ENCODE measurements at regions not wholly inside any gene's neighbourhood (a gene's known extent, or its start where the extent isn't known, plus 50 kb on each side); places are given as distances from the start of the nearest gene placed in this dataset.
"Not testable (repeated sequence)": the region's sequence is repeated elsewhere in the genome, so short reads cannot be mapped to it uniquely, and the experiment has no call there.

DNA sequence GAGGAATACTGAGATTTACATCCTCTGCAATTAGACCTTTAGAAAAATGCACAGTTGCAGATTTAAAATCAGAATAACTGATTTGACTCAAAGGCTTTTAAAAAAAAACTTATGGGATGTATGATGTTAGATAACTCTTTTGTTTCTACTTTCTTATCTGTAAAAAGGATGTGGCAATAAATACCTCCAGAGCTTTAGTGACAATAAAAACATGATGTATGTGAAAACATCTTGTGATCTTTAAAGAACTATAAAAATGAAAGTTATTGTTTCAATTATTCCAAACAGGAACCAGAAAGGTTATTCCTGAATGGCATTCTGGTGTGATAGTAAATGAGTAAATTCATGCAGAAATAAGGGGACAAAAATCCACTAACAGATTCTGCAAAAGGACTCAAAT is 2712.2 kb upstream of the PCDH20 start:
- no TSS peak for BruUV-seq (replicated peaks)
- Histone ChIP-seq H3K79me2 (ENCODE audit: control insufficient read depth, insufficient read depth, low read length) (no peaks in the 10 kb centered on the region), H3K9me3 (replicated peaks; ENCODE audit: control insufficient read depth, insufficient read depth, low read length) (no peaks in the 10 kb centered on the region), H3K9ac (ENCODE audit: control insufficient read depth, insufficient read depth, low read length) (no peak overlapping the region), H3K36me3 (ENCODE audit: control insufficient read depth in 2 of 2, insufficient read depth in 2 of 2, low read length in 1 of 2) (no peaks in the 10 kb centered on the region), H3K27me3 (replicated peaks in 1 of 2; ENCODE audit: control insufficient read depth in 2 of 2, insufficient read depth in 2 of 2, low read length in 1 of 2) (no peaks in the 10 kb centered on the region), H4K20me1 (ENCODE audit: control insufficient read depth, insufficient read depth) (no peaks in the 10 kb centered on the region), H2AFZ (ENCODE audit: control insufficient read depth, low read depth, low read length) (no peak overlapping the region), H3K27ac (ENCODE audit: control insufficient read depth, insufficient read depth) (no peak overlapping the region), H3K4me3 (no peak overlapping the region), H3K4me1 (ENCODE audit: control insufficient read depth, insufficient read depth, low read length) (no peaks in the 10 kb centered on the region), H3K4me2 (ENCODE audit: control insufficient read depth, insufficient read depth) (no peak overlapping the region)
- CTCF ChIA-PET: no interaction called here
- FAIRE-seq (no peak), DNase-seq (ENCODE audit: low read depth, low spot score) (no peak), ATAC-seq (no peak)
- no peak for TF ChIP-seq MEF2B (IDR thresholded peaks at IDR 0.05; ENCODE audit: partially characterized antibody, poor library complexity, severe bottlenecking)
- RAD21 ChIA-PET (ENCODE audit: unreplicated experiment): no interaction called here
- SMC1A ChIA-PET (ENCODE audit: uncharacterized antibody, unreplicated experiment): no interaction called here
- POLR2A ChIA-PET: no interaction called here
- intact Hi-C loops (cut with micrococcal nuclease; ENCODE audit: unreplicated experiment): no loop called here
- in situ Hi-C loops (cut with MboI): no loop called here

DNA sequence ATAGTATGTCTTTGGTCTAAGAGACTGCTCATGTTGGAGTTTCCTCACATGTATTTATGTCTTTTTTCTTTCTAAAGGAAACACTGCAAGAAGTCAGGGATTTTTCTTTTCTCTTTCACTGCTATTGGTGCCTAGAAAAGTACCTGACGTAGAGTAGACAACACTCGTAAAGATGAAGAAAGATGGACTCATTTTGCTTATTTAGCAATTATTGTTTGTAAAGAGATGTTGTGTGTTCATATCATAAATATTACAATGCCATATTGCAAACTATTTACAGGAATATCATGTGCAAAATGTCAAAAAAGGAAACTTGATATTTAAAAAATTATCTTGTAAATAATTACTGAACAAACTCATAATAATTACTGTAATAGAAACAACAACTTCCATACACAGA is 2711.5 kb upstream of the PCDH20 start:
- in situ Hi-C loops (cut with MboI) (no loop called here), intact Hi-C loops (cut with micrococcal nuclease; ENCODE audit: unreplicated experiment) (no loop called here)
- no peaks in the 10 kb centered on the region for H3K36me3 ChIP-seq (ENCODE audit: control insufficient read depth in 2 of 2, insufficient read depth in 2 of 2, low read length in 1 of 2)
- ChIA-PET CTCF (no interaction called here), SMC1A (ENCODE audit: uncharacterized antibody, unreplicated experiment) (no interaction called here), POLR2A (no interaction called here), RAD21 (ENCODE audit: unreplicated experiment) (no interaction called here)
- TF ChIP-seq SMAD5 (IDR thresholded peaks at IDR 0.05; ENCODE audit: low read depth): no peak
- no peak for TF ChIP-seq ZNF622 (IDR thresholded peaks at IDR 0.05)
- TF ChIP-seq NFIC (IDR thresholded peaks at IDR 0.05; ENCODE audit: low read depth, low read length): no peak
- TF ChIP-seq RELA (IDR thresholded peaks at IDR 0.05; ENCODE audit: borderline replicate concordance, partially characterized antibody): no peak
- no peak for TF ChIP-seq ESRRA (IDR thresholded peaks at IDR 0.05; ENCODE audit: low read length)
- TF ChIP-seq MEF2B (IDR thresholded peaks at IDR 0.05; ENCODE audit: partially characterized antibody, poor library complexity, severe bottlenecking): no peak
- no peak overlapping the region for H3K4me2 ChIP-seq (ENCODE audit: control insufficient read depth, insufficient read depth)
- no peak overlapping the region for H3K9ac ChIP-seq (ENCODE audit: control insufficient read depth, insufficient read depth, low read length)
- FAIRE-seq: no peak
- H3K4me1 ChIP-seq (ENCODE audit: control insufficient read depth, insufficient read depth, low read length): no peaks in the 10 kb centered on the region
- H2AFZ ChIP-seq (ENCODE audit: control insufficient read depth, low read depth, low read length): no peak overlapping the region
- H3K79me2 ChIP-seq (ENCODE audit: control insufficient read depth, insufficient read depth, low read length): no peaks in the 10 kb centered on the region
- DNase-seq (ENCODE audit: low read depth, low spot score): no peak
- H3K27ac ChIP-seq (ENCODE audit: control insufficient read depth, insufficient read depth): no peak overlapping the region
- ATAC-seq: no peak
- no peaks in the 10 kb centered on the region for H4K20me1 ChIP-seq (ENCODE audit: control insufficient read depth, insufficient read depth)
- no peak overlapping the region for H3K4me3 ChIP-seq
- H3K9me3 ChIP-seq (replicated peaks; ENCODE audit: control insufficient read depth, insufficient read depth, low read length): no peaks in the 10 kb centered on the region
- BruUV-seq (replicated peaks): no TSS peak
- WGBS (ENCODE audit: insufficient coverage, insufficient replicate concordance, low lambda C conversion rate, missing lambda C conversion rate): 31% methylated on average over 2 of the region's 2 CpGs
- H3K27me3 ChIP-seq (replicated peaks in 1 of 2; ENCODE audit: control insufficient read depth in 2 of 2, insufficient read depth in 2 of 2, low read length in 1 of 2): no peaks in the 10 kb centered on the region

DNA sequence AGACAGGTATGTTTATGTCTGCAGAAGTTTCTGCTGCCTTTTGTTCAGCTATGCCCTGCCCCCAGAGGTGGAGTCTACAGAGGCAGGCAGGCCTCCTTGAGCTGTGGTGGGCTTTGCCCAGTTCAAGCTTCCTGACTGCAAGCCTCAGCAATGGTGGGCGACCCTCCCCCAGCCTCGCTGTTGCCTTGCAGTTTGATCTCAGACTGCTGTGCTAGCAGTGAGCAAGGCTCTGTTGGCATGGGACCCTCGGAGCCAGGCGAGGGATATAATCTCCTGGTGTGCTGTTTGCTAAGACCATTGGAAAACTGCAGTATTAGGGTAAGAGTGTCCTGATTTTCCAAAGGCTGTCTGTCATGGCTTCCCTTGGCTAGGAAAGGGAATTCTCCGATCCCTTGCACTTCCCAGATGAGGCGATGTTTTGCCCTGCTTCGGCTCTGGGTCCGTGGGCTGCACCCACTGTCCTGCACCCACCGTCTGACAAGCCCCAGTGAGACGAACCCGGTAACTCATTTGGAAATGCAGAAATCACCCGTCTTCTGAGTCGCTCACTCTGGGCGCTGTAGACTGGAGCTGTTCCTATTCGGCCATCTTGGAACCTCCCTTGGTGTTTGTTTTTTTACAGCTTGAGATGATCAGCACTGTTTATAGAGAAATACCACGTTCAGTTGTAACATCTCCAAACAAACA is 2705.5 kb upstream of the PCDH20 start:
- H2AFZ ChIP-seq (ENCODE audit: control insufficient read depth, low read depth, low read length): not testable (repeated sequence)

More for the DNA sequence above, 2705.5 kb upstream of the PCDH20 start:
- H3K36me3 ChIP-seq (ENCODE audit: control insufficient read depth in 2 of 2, insufficient read depth in 2 of 2, low read length in 1 of 2); H3K4me2 ChIP-seq (ENCODE audit: control insufficient read depth, insufficient read depth); H3K79me2 ChIP-seq (ENCODE audit: control insufficient read depth, insufficient read depth, low read length); H3K9ac ChIP-seq (ENCODE audit: control insufficient read depth, insufficient read depth, low read length); BruUV-seq (replicated peaks); DNase-seq (ENCODE audit: low read depth, low spot score); ATAC-seq; intact Hi-C loops (cut with micrococcal nuclease; ENCODE audit: unreplicated experiment); H4K20me1 ChIP-seq (ENCODE audit: control insufficient read depth, insufficient read depth); H3K27me3 ChIP-seq (replicated peaks in 1 of 2; ENCODE audit: control insufficient read depth in 2 of 2, insufficient read depth in 2 of 2, low read length in 1 of 2); H3K27ac ChIP-seq (ENCODE audit: control insufficient read depth, insufficient read depth); POLR2A ChIA-PET; H3K4me1 ChIP-seq (ENCODE audit: control insufficient read depth, insufficient read depth, low read length); CTCF ChIA-PET; H3K9me3 ChIP-seq (replicated peaks; ENCODE audit: control insufficient read depth, insufficient read depth, low read length); H3K4me3 ChIP-seq; FAIRE-seq; in situ Hi-C loops (cut with MboI): not testable (repeated sequence)
- ChIA-PET SMC1A (ENCODE audit: uncharacterized antibody, unreplicated experiment) (interaction anchor here (1.4 kb wide), 1 partner anchor 12 kb away, joined by 5 read pairs; no protein-coding TSS in a partner anchor), RAD21 (ENCODE audit: unreplicated experiment) (interaction anchor here (0.6 kb wide), 1 partner anchor 287 kb away, joined by 3 read pairs; no protein-coding TSS in a partner anchor)
- 47% methylated on average over 16 of the region's 16 CpGs for WGBS (ENCODE audit: insufficient coverage, insufficient replicate concordance, low lambda C conversion rate, missing lambda C conversion rate)
